ENCODE measurements at regions not wholly inside any gene's neighbourhood (a gene's known extent, or its start where the extent isn't known, plus 50 kb on each side); places are given as distances from the start of the nearest gene placed in this dataset.

DNA sequence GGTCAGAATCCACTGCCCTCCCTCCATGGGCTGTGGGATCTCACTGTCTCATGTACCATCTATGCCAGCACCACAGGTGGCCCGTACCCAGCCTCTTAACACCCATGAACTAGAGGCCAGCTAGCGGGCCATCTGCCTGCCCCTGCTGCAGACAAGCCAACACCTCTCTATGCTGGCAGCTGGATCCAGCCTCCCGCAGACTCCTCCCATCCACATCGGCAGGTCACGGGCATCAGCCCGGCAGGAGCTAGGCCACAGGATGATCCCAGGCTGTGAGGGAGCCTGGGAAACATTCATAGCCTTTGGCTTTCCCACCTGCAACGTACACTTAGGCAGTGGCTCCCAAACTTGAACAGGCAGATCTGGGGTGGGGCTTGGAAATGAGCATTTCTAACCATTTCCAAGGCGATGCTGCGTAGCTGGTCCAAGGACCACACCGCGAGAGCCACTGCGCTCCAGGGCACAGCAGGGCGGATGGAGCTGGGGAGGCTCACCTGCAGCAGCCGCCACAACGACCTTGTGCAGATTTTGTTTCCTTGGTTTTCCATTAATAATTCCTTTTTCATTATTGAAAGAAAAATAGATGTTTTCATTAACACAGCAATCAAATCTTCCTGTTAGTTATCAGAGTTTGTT is 114.7 kb downstream of the KCNF1 start:
- Histone ChIP-seq H3K56ac (ENCODE audit: extremely low read depth, insufficient read depth, low read length) (no peak overlapping the region), H3K23ac (ENCODE audit: low read depth, low read length) (no peak overlapping the region), H2AK9ac (replicated peaks; ENCODE audit: low read depth, low read length, poor library complexity) (no peak overlapping the region), H3K79me1 (ENCODE audit: low read depth in 1 of 2, low read length in 2 of 2) (no peaks in the 10 kb centered on the region), H3K4me1 (ENCODE audit: control insufficient read depth, insufficient read depth, low read length) (peaks cover 2% of the 10 kb centered on the region; the same call in 1 of the 2 replicates), H4K91ac (ENCODE audit: insufficient read depth, low read depth, low read length) (no peak overlapping the region), H3K18ac (ENCODE audit: low read depth, low read length) (no peak overlapping the region; the same call in 1 of the 2 replicates), H3K9me1 (ENCODE audit: insufficient read depth, low read length) (no peaks in the 10 kb centered on the region), H4K8ac (ENCODE audit: low read depth in 2 of 2, low read length in 2 of 2) (no peak overlapping the region; a peak in 1 of 4 replicates), H3K4me3 (ENCODE audit: insufficient read depth, low read depth, low read length) (no peak overlapping the region), H2BK15ac (ENCODE audit: low read depth, low read length) (no peak overlapping the region), H4K20me1 (ENCODE audit: insufficient read depth, low read length) (no peaks in the 10 kb centered on the region), H2BK120ac (ENCODE audit: low read depth, low read length) (no peak overlapping the region), H2BK20ac (ENCODE audit: low read depth, low read length) (no peak overlapping the region), H3K4me2 (ENCODE audit: low read depth, low read length) (no peak overlapping the region), H3K9ac (ENCODE audit: low read depth, low read length) (no peak overlapping the region), H3K36me3 (ENCODE audit: control insufficient read depth, insufficient read depth, low read length) (no peaks in the 10 kb centered on the region), H3K9me3 (ENCODE audit: control insufficient read depth, insufficient read depth, low read length) (no peaks in the 10 kb centered on the region), H3K14ac (replicated peaks; ENCODE audit: low read depth, low read length) (no peak overlapping the region), H3K27me3 (ENCODE audit: control insufficient read depth, insufficient read depth, low read length) (peaks cover 15% of the 10 kb centered on the region), H2AK5ac (ENCODE audit: low read depth, low read length) (no peak overlapping the region), H2AFZ (replicated peaks; ENCODE audit: low read length, poor library complexity) (no peak overlapping the region), H3K4ac (ENCODE audit: low read depth, low read length) (no peak overlapping the region), H4K5ac (ENCODE audit: low read depth, low read length) (no peak overlapping the region), H3K27ac (ENCODE audit: insufficient read depth, low read length) (no peak overlapping the region), H2BK5ac (ENCODE audit: low read depth, low read length, poor library complexity, severe bottlenecking) (no peak overlapping the region)
- no TSS peak for BruUV-seq (replicated peaks)
- POLR2A ChIA-PET (ENCODE audit: unreplicated experiment), result no interaction called here
- CTCF ChIA-PET, result no interaction called here
- in situ Hi-C loops (cut with MboI; ENCODE audit: low sequenced_read_pairs) (no loop called here), intact Hi-C loops (cut with micrococcal nuclease) (no loop called here), dilution Hi-C loops (cut with HindIII; ENCODE audit: low sequenced_read_pairs, unreplicated experiment) (no loop called here)
- ATAC-seq (ENCODE audit: low read depth), result no peak
- TF ChIP-seq NFE2L2 (IDR thresholded peaks at IDR 0.05; ENCODE audit: low read depth, low read length) (no peak), RFX5 (IDR thresholded peaks at IDR 0.05; ENCODE audit: low read depth, low read length) (no peak), FOS (IDR thresholded peaks at IDR 0.05; ENCODE audit: low read depth, low read length) (no peak), POLR2A (IDR thresholded peaks at IDR 0.05; ENCODE audit: low read depth, low read length) (no peak), SMC3 (IDR thresholded peaks at IDR 0.05; ENCODE audit: low read depth, low read length) (no peak), MAFK (IDR thresholded peaks at IDR 0.05; ENCODE audit: low read depth, low read length) (no peak), BHLHE40 (IDR thresholded peaks at IDR 0.05; ENCODE audit: low read depth, low read length) (no peak), CHD1 (IDR thresholded peaks at IDR 0.05; ENCODE audit: low read depth, low read length) (no peak), CEBPB (IDR thresholded peaks at IDR 0.05; ENCODE audit: low read depth, low read length) (no peak), RCOR1 (IDR thresholded peaks at IDR 0.05; ENCODE audit: insufficient replicate concordance, low read length) (no peak), MAZ (IDR thresholded peaks at IDR 0.05; ENCODE audit: borderline replicate concordance, low read depth, low read length) (no peak), MXI1 (IDR thresholded peaks at IDR 0.05; ENCODE audit: borderline replicate concordance, low read depth, low read length) (no peak)
- TF ChIP-seq, protein P1, sequence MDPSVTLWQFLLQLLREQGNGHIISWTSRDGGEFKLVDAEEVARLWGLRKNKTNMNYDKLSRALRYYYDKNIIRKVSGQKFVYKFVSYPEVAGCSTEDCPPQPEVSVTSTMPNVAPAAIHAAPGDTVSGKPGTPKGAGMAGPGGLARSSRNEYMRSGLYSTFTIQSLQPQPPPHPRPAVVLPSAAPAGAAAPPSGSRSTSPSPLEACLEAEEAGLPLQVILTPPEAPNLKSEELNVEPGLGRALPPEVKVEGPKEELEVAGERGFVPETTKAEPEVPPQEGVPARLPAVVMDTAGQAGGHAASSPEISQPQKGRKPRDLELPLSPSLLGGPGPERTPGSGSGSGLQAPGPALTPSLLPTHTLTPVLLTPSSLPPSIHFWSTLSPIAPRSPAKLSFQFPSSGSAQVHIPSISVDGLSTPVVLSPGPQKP (IDR thresholded peaks at IDR 0.05; ENCODE audit: borderline replicate concordance, low read depth, low read length), result no peak
- TF ChIP-seq, protein P2, sequence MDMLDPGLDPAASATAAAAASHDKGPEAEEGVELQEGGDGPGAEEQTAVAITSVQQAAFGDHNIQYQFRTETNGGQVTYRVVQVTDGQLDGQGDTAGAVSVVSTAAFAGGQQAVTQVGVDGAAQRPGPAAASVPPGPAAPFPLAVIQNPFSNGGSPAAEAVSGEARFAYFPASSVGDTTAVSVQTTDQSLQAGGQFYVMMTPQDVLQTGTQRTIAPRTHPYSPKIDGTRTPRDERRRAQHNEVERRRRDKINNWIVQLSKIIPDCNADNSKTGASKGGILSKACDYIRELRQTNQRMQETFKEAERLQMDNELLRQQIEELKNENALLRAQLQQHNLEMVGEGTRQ (IDR thresholded peaks at IDR 0.05; ENCODE audit: low read depth, low read length), result no peak
- TF ChIP-seq, protein P3, sequence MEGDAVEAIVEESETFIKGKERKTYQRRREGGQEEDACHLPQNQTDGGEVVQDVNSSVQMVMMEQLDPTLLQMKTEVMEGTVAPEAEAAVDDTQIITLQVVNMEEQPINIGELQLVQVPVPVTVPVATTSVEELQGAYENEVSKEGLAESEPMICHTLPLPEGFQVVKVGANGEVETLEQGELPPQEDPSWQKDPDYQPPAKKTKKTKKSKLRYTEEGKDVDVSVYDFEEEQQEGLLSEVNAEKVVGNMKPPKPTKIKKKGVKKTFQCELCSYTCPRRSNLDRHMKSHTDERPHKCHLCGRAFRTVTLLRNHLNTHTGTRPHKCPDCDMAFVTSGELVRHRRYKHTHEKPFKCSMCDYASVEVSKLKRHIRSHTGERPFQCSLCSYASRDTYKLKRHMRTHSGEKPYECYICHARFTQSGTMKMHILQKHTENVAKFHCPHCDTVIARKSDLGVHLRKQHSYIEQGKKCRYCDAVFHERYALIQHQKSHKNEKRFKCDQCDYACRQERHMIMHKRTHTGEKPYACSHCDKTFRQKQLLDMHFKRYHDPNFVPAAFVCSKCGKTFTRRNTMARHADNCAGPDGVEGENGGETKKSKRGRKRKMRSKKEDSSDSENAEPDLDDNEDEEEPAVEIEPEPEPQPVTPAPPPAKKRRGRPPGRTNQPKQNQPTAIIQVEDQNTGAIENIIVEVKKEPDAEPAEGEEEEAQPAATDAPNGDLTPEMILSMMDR (conservative IDR thresholded peaks at IDR 0.05; ENCODE audit: low read depth, low read length), result no peak
- DNase-seq, result no peak
- no CpG with 5 or more reads among the region's 15 CpGs for WGBS, 2 experiments (ENCODE audit: extremely low coverage in 2 of 2, insufficient read length in 1 of 2)
